Nephron progenitor cell (in vitro differentiated cells): ENCODE measurements at regions not wholly inside any gene's neighbourhood (a gene's known extent, or its start where the extent isn't known, plus 50 kb on each side); places are given as distances from the start of the nearest gene placed in this dataset.

Experiments used
- DNase-seq: peaks from one replicate; pipeline ENCODE4 v3.0.0; 2021
- H3K27ac Mint-ChIP-seq: 2 replicates; pipeline ENCODE4 v1.8.0; 2021; ENCODE audit warnings: mild to moderate bottlenecking, moderate library complexity, mixed read lengths
- H3K27me3 Mint-ChIP-seq: 2 replicates; pipeline ENCODE4 v1.8.0; 2021; ENCODE audit warnings: mild to moderate bottlenecking, low read depth, mixed read lengths; ENCODE audit not compliant: poor library complexity
- H3K36me3 Mint-ChIP-seq: 2 replicates; pipeline ENCODE4 v1.8.0; 2021; ENCODE audit warnings: low read depth, mixed read lengths
- H3K4me1 Mint-ChIP-seq: 2 replicates; pipeline ENCODE4 v1.8.0; 2021; ENCODE audit warnings: mixed read lengths
- H3K4me3 Mint-ChIP-seq: 2 replicates; pipeline ENCODE4 v1.8.0; 2021; ENCODE audit warnings: mild to moderate bottlenecking, moderate library complexity, mixed read lengths
- H3K9me3 Mint-ChIP-seq: 2 replicates; pipeline ENCODE4 v1.8.0; 2021; ENCODE audit warnings: mild to moderate bottlenecking, moderate library complexity, mixed read lengths
- TF ChIP-seq, protein P1 (sequence below): fragments of 200-600 bp; sonication (generic); IDR thresholded peaks from 2 replicates; pipeline ENCODE4 v1.5.0; 2021; ENCODE audit warnings: antibody characterized with exemption

DNA sequence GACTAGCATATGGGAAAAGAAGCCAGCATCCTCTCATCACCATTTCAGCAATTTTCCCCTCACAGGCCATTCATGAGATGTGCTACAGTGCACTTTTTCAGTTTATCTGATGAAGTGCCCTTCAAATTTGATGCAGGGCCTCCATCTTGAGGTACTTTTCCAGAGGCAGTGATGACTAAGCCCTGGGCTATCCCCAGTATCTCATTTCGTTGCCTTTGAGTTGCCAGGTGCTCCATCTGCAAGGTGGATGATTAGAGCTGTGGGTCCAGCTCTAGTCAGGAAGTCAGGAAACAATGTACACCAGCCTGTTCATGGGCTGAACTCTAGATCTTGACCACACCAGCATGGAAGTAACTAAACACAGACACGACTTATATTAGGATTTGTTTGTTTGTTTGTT, 425.2 kb downstream of the METTL4 start:
- peaks cover 6% of the 10 kb centered on the region for H3K27me3 Mint-ChIP-seq
- DNase-seq = no peak

DNA sequence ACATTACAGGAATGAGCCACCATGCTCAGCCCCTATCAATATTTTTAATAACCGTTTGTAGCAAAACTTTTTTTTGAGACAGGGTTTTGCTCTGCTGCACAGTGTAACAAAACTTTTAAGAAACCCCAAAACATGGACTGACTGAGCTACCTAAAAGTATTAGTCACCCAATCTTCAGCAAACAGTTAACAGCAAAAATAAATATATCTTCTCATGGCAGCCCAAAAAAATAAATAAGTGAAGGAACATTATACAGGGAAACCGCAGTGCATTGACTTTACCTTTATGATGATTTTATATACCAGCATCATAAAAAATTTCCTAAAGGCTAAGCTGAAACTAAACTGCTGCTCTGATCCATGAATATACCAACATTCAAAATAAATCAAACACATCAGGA, 424.6 kb downstream of the METTL4 start:
- no peaks in the 10 kb centered on the region for H3K9me3 Mint-ChIP-seq
- no peak for DNase-seq
- H3K4me1 Mint-ChIP-seq = no peaks in the 10 kb centered on the region
- no peaks in the 10 kb centered on the region for H3K36me3 Mint-ChIP-seq
- no peak overlapping the region for H3K27ac Mint-ChIP-seq
- H3K4me3 Mint-ChIP-seq = no peak overlapping the region
- H3K27me3 Mint-ChIP-seq = peaks cover 6% of the 10 kb centered on the region
- TF ChIP-seq, protein P1, sequence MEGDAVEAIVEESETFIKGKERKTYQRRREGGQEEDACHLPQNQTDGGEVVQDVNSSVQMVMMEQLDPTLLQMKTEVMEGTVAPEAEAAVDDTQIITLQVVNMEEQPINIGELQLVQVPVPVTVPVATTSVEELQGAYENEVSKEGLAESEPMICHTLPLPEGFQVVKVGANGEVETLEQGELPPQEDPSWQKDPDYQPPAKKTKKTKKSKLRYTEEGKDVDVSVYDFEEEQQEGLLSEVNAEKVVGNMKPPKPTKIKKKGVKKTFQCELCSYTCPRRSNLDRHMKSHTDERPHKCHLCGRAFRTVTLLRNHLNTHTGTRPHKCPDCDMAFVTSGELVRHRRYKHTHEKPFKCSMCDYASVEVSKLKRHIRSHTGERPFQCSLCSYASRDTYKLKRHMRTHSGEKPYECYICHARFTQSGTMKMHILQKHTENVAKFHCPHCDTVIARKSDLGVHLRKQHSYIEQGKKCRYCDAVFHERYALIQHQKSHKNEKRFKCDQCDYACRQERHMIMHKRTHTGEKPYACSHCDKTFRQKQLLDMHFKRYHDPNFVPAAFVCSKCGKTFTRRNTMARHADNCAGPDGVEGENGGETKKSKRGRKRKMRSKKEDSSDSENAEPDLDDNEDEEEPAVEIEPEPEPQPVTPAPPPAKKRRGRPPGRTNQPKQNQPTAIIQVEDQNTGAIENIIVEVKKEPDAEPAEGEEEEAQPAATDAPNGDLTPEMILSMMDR = no peak

More for the DNA sequence above, 425.2 kb downstream of the METTL4 start:
- Mint-ChIP-seq H3K4me1 (no peaks in the 10 kb centered on the region), H3K4me3 (no peak overlapping the region), H3K27ac (no peak overlapping the region), H3K36me3 (no peaks in the 10 kb centered on the region), H3K9me3 (no peaks in the 10 kb centered on the region)
- TF ChIP-seq, protein P1 = no peak

DNA sequence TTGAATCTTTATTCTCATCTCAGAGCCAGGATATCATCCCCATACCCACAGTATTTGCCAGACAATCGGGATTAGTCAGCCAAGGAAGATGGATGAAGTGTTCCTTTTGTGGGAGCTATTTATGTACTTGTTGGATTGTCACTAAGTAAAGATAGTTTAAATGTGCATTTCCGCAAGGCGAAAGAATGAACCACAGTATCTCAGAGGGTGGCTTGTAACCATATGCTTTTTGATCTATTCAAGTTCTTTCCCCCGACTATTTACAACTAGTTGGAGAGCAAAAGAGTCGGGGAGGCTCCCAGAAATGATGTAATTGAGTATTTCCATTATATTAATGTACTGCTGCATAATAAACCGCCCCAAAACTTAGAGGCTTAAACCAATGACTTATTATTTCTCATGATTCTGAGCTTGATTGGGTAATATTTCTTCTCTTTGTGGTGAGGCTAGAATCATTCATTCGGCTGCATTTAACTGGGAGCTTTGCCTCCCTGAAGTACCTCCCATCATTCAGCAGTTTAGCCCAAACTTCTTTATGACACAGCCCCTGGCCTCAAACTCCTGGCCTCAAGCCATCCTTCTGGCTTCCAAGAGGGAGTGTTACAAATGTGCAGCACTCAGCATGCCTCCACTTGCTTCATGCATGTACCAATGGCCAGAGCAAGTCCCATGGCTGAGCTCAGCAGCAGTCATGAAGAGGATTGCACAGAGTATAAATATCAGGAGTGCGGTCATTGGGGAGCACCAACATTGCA, 423.7 kb downstream of the METTL4 start:
- peaks cover 6% of the 10 kb centered on the region for H3K27me3 Mint-ChIP-seq
- H3K36me3 Mint-ChIP-seq = no peaks in the 10 kb centered on the region
- TF ChIP-seq, protein P1 = no peak
- no peaks in the 10 kb centered on the region for H3K9me3 Mint-ChIP-seq
- H3K27ac Mint-ChIP-seq = no peak overlapping the region
- no peak overlapping the region for H3K4me3 Mint-ChIP-seq
- DNase-seq = no peak
- peaks cover 7% of the 10 kb centered on the region for H3K4me1 Mint-ChIP-seq

DNA sequence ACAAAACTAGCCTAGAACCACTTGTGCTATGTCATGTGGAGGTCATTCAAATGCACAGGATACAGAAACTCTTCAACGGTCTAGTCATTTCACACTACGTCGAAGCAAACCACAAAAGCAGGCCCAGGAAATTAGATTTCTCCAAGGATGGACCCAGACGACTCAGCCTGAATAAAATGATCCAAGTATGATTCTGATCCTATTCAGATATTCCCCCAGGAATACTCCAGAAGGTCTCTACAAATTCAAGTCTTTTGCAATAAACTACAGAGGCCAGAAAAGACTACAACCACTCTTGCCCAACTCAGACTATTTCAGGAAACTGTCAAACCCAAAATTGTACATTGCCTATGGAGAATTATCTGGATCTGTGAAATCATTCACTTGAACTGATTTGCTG, 422.5 kb downstream of the METTL4 start:
- H3K36me3 Mint-ChIP-seq = no peaks in the 10 kb centered on the region
- no peak overlapping the region for H3K4me3 Mint-ChIP-seq
- H3K4me1 Mint-ChIP-seq = peaks cover 15% of the 10 kb centered on the region
- no peak overlapping the region for H3K27ac Mint-ChIP-seq
- TF ChIP-seq, protein P1 = no peak
- no peaks in the 10 kb centered on the region for H3K9me3 Mint-ChIP-seq
- peaks cover 6% of the 10 kb centered on the region for H3K27me3 Mint-ChIP-seq
- no peak for DNase-seq

DNA sequence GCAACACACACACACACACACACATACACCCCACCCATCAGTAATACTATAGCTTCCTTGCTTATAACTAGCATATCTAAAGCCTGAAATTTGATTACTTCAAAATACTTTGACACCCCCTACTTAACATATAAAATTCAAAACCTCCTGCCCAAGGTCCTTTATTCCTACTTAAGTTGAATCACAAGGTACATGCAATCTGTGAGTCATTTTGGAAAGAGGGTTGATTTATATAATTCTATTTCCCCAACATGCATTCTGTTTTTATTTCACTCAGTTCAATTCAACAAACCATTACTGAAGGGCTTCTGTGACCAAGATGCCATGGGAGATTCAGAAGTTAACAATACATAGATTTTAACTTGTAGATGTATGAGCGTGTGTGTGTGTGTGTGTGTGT, 420.7 kb downstream of the METTL4 start:
- no peak overlapping the region for H3K4me3 Mint-ChIP-seq
- peaks cover 15% of the 10 kb centered on the region for H3K4me1 Mint-ChIP-seq
- TF ChIP-seq, protein P1 = no peak
- H3K27me3 Mint-ChIP-seq = peaks cover 6% of the 10 kb centered on the region
- no peak overlapping the region for H3K27ac Mint-ChIP-seq
- no peak for DNase-seq
- no peaks in the 10 kb centered on the region for H3K9me3 Mint-ChIP-seq
- no peaks in the 10 kb centered on the region for H3K36me3 Mint-ChIP-seq

DNA sequence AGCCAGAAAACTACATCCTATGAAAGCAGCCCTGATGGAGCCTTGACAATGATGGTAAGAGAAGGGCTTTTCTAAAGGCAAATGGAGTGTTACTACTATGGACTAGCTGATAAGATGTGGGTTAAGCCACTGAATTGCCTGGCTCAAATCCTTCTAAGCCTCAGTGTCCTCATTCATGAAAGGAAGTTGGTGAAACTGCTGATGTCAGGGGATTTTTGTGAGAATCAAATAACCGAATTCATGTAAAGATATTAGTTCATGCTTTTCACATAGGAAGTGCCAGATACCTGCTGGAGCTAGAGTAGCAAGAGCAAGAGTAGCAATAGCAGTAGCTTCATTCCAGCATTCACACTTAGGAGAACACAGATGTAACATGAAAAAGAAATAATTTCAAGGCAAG, 417.0 kb downstream of the METTL4 start:
- peaks cover 2% of the 10 kb centered on the region for H3K27me3 Mint-ChIP-seq

More for the DNA sequence above, 417.0 kb downstream of the METTL4 start:
- H3K4me3 Mint-ChIP-seq = no peak overlapping the region
- TF ChIP-seq, protein P1 = no peak
- peaks cover 6% of the 10 kb centered on the region for H3K36me3 Mint-ChIP-seq
- peaks cover 18% of the 10 kb centered on the region for H3K9me3 Mint-ChIP-seq
- H3K27ac Mint-ChIP-seq = no peak overlapping the region
- DNase-seq = no peak
- peaks cover 15% of the 10 kb centered on the region for H3K4me1 Mint-ChIP-seq
